Fibroblast of the aortic adventitia (primary cell): ENCODE measurements at regions not wholly inside any gene's neighbourhood (a gene's known extent, or its start where the extent isn't known, plus 50 kb on each side); places are given as distances from the start of the nearest gene placed in this dataset.

ENCODE experiments used
- DNase-seq: peaks from one replicate; pipeline ENCODE4 v3.0.0-alpha.2; 2010; ENCODE audit warnings: low read depth
- H3K4me3 ChIP-seq: 2 replicates; pipeline ENCODE4 v1.5.1; 2011; ENCODE audit warnings: low read depth, mild to moderate bottlenecking, control low read depth, low read length, moderate library complexity
- TF ChIP-seq, protein P1 (sequence below): IDR thresholded peaks from 2 replicates; pipeline ENCODE4 v1.5.1; 2011; ENCODE audit warnings: mild to moderate bottlenecking, low read length, control low read depth, inconsistent platforms; ENCODE audit not compliant: insufficient read depth

DNA sequence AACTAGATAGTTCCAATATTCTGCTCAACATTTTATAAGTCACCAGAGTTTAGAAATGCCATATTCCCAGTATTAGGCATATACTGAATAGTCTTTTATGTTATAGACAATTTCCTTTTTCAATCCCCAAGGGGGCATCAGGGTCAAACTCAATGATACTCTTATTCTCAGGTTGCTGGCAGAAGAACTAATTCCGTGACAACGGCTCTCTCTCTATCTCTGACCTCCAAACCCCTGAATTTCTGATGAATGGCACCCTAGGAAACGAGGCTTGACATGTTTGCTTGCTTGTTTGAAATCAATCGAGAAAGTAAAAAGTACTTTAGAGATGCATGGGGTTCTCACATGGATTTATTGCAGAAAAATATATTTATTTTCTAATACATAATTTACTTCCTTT is 160.1 kb downstream of the CASP12 start:
- TF ChIP-seq, protein P1, sequence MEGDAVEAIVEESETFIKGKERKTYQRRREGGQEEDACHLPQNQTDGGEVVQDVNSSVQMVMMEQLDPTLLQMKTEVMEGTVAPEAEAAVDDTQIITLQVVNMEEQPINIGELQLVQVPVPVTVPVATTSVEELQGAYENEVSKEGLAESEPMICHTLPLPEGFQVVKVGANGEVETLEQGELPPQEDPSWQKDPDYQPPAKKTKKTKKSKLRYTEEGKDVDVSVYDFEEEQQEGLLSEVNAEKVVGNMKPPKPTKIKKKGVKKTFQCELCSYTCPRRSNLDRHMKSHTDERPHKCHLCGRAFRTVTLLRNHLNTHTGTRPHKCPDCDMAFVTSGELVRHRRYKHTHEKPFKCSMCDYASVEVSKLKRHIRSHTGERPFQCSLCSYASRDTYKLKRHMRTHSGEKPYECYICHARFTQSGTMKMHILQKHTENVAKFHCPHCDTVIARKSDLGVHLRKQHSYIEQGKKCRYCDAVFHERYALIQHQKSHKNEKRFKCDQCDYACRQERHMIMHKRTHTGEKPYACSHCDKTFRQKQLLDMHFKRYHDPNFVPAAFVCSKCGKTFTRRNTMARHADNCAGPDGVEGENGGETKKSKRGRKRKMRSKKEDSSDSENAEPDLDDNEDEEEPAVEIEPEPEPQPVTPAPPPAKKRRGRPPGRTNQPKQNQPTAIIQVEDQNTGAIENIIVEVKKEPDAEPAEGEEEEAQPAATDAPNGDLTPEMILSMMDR = no peak
- no peak overlapping the region for H3K4me3 ChIP-seq
- no peak for DNase-seq

DNA sequence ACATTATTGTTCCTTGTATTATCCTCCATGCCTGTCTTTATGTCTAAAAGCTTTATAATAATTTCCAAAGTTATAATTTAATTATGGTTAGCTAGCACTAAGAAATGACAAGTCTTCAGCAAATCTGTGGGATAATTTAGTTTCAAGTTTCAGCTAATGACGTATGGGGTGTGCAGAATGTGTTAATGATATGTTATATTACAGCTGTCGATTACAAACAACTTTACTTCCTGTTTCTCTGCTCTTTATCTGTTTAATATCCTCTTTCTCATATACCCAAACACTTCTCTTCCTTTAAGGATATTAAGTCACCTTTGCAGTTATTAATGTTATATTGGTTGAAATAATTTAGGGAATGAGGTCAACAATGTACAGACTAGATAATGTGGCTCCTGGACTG is 161.8 kb downstream of the CASP12 start:
- DNase-seq = no peak
- TF ChIP-seq, protein P1 = no peak
- H3K4me3 ChIP-seq = no peak overlapping the region

DNA sequence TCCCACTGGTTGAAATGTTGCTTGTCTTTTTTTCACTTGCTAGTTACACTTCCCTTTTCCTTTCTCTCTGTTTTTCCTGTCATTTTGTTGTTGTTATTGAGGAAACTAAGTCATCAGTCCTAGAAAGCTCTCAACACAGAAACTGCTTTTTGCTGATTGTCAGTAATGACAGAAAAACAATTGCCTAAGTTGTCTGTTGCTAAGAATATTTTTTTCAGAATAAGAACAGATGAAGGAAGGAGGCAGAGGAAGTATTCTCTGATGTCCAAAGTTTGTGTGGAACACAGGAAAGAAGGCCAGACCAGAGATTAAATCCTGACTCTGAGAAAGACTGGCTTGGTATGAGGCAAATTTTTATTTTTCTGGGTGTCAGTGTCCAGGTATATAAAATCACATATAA is 163.3 kb downstream of the CASP12 start:
- H3K4me3 ChIP-seq = no peak overlapping the region
- no peak for DNase-seq
- TF ChIP-seq, protein P1 = no peak

DNA sequence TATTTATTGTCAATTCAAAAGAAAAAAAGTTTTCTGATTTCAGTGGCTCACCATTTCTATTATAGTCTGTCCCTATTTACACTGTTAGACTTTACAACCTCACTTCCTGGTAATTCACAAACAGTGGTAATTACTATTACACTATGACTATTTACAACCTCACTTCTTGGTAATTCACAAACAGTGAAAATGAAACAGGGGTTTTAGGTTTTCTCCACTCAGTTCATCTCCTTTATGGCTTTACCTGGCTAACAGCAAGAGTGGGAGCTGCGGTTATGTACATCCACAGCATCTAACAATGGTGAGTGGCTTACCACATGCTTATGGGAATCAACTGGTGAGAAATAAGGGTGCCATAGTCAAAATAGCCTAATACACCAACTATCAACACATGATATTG is 166.4 kb downstream of the CASP12 start:
- no peak overlapping the region for H3K4me3 ChIP-seq
- DNase-seq = no peak
- TF ChIP-seq, protein P1 = no peak

DNA sequence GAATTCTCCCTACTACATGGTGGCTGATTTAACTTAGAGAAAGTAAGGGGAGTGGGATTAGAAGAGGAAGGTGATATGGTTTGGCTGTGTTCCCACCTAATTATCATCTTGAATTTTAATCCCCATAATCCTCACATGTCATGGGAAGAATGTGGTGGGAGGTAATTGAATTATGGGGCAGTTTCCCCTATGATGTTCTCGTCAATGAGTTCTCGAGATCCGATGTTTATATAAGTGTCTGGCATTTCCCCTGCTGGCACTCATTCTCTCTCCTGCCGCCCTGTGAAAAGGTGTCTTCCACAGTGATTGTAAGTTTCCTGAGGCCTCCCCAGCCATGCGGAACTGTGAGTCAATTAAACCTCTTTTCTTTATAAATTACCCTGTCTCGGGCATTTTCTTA is 169.3 kb downstream of the CASP12 start:
- no peak for DNase-seq
- H3K4me3 ChIP-seq = no peak overlapping the region
- TF ChIP-seq, protein P1 = no peak

DNA sequence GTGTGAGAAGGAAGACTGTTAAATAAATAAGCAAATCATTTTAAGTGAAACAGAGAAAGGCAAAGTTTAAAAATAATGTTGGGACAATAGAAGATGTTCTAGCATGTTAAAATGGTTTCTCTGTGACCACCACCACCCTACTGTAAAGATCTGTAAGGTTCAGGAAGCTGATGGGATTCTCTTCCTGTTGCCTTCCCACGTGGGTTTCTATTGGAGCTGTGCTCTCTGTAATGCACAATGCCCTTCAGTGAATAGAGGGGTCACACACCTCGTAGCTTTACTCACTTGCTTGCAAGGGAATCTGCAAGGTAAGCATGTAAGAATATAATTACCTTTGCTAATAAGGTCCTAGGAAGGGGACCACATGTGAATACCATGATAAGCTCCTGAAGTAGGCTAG is 170.5 kb downstream of the CASP12 start:
- TF ChIP-seq, protein P1 = no peak
- DNase-seq = no peak
- no peak overlapping the region for H3K4me3 ChIP-seq

DNA sequence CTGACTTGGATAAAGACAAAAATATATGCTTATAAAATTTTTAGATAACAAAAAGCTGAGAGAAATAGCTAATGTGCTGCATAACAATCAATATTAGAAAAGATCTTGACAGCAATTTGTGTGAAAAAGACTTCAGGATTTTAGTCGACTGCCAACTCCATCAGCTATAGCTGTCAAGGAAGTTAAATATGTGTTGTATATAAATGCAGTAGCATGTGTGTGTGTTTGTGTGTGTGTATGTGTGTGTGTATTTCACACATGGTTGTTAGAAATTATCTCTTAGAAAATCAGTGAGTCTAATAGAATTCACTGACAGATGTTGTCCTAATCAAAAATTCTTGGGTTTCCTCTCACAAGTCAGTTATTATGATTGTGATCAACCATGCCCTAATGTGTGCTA is 171.2 kb downstream of the CASP12 start:
- DNase-seq = no peak
- TF ChIP-seq, protein P1 = no peak

More for the DNA sequence above, 171.2 kb downstream of the CASP12 start:
- no peak overlapping the region for H3K4me3 ChIP-seq
